DOHH2 (cell line): ENCODE measurements at regions not wholly inside any gene's neighbourhood (a gene's known extent, or its start where the extent isn't known, plus 50 kb on each side); places are given as distances from the start of the nearest gene placed in this dataset.

Experiments used
- H3F3A ChIP-seq: fragments of 200-600 bp; sonication (generic), shearing (Covaris generic); 2 replicates; pipeline ENCODE4 v1.6.0; 2016; ENCODE audit warnings: antibody characterized with exemption, mild to moderate bottlenecking; ENCODE audit not compliant: control insufficient read depth, insufficient read depth
- H3K27ac ChIP-seq: fragments of 200-600 bp; sonication (generic); 2 replicates; pipeline ENCODE4 v1.5.1; 2014; ENCODE audit warnings: low read depth, mild to moderate bottlenecking, low read length, moderate library complexity
- H3K27me3 ChIP-seq: fragments of 200-600 bp; sonication (generic); 2 replicates; pipeline ENCODE4 v1.6.1; 2014; ENCODE audit warnings: mild to moderate bottlenecking, low read length, mixed read lengths; ENCODE audit not compliant: control insufficient read depth
- H3K36me3 ChIP-seq: fragments of 200-600 bp; sonication (generic); 2 replicates; pipeline ENCODE4 v1.6.1; 2014; ENCODE audit warnings: mild to moderate bottlenecking, low read length, moderate library complexity, mixed read lengths; ENCODE audit not compliant: control insufficient read depth
- H3K4me1 ChIP-seq: fragments of 200-600 bp; sonication (generic); 2 replicates; pipeline ENCODE4 v1.6.1; 2014; ENCODE audit warnings: mild to moderate bottlenecking, low read length, mixed read lengths; ENCODE audit not compliant: control insufficient read depth
- H3K4me2 ChIP-seq: fragments of 200-600 bp; sonication (generic); 2 replicates; pipeline ENCODE4 v1.6.0; 2014; ENCODE audit warnings: mild to moderate bottlenecking, low read length, moderate library complexity
- H3K4me3 ChIP-seq: fragments of 200-600 bp; sonication (generic); 2 replicates; pipeline ENCODE4 v1.5.1; 2014; ENCODE audit warnings: mild to moderate bottlenecking, low read length, mixed read lengths
- H3K79me2 ChIP-seq: fragments of 200-600 bp; sonication (generic); 2 replicates; pipeline ENCODE4 v1.6.1; 2014; ENCODE audit warnings: mild to moderate bottlenecking, low read length, mixed read lengths; ENCODE audit not compliant: control insufficient read depth
- H3K9me2 ChIP-seq: fragments of 200-600 bp; sonication (generic); replicated peaks from 2 replicates; pipeline ENCODE4 v1.6.1; 2014; ENCODE audit warnings: mild to moderate bottlenecking, low read length, mixed read lengths; ENCODE audit not compliant: control insufficient read depth
- H3K9me3 ChIP-seq: fragments of 200-600 bp; sonication (generic); 2 replicates; pipeline ENCODE4 v1.6.1; 2014; ENCODE audit warnings: antibody characterized with exemption, low read length, mixed read lengths; ENCODE audit not compliant: control insufficient read depth, insufficient read depth
- H4K20me1 ChIP-seq: fragments of 200-600 bp; sonication (generic); 2 replicates; pipeline ENCODE4 v1.6.0; 2014; ENCODE audit warnings: low read depth, mild to moderate bottlenecking, antibody characterized with exemption, low read length, moderate library complexity; ENCODE audit not compliant: control insufficient read depth, insufficient read depth
- CTCF ChIP-seq: fragments of 200-600 bp; sonication (generic); IDR thresholded peaks from one replicate; pipeline ENCODE4 v1.5.1; 2014; ENCODE audit warnings: antibody characterized with exemption, mild to moderate bottlenecking, low read depth, low read length; ENCODE audit not compliant: poor library complexity, severe bottlenecking
- EZH2phosphoT487 ChIP-seq: fragments of 200-600 bp; sonication (generic); IDR thresholded peaks from 2 replicates; pipeline ENCODE4 v1.6.1; 2017; ENCODE audit warnings: borderline replicate concordance, mild to moderate bottlenecking, antibody characterized with exemption, low read length, moderate library complexity, mixed read lengths

DNA sequence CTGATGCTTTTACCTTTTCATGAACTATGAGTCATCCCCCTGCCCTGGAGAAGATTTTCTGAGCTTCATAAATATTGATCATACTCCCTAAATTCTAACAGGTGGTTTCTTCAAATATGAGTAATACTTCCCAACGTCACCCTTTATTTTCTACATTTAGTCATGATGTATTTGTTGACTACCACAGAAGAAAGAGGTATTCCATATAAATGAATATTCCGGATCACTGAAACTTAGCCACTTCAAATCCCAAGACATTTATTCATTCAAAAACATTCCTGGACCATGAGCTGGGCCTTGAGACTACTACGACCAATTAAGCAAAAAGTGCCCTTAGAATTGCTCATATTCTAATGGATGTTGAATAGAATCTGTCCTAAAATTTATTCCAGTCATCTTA, 395.8 kb upstream of the NPVF start:
- TF ChIP-seq EZH2phosphoT487 (no peak), CTCF (no peak)

DNA sequence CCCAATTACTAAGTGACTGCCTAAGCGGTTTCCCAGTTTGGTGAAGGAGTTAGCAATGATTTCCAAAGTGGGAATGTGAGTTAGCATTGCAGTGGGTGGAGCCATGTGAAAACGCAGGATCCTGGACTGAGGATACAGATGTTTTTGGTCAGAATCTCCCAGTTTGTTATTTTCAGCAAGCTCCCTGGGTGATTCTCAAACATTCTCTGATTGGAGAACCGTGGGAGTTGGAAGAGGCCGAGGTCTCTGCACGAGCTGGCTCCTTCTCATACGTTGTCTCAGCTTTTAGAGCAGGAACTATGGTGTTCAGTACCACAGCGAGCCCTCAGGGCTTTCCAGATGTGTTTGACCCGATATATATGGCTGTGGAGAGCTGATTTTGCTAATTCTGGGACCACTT, 396.5 kb upstream of the NPVF start:
- H3K9me3 ChIP-seq, result no peaks in the 10 kb centered on the region
- no peaks in the 10 kb centered on the region for H3K9me2 ChIP-seq
- peak overlapping the region; percentile 38 for H3K4me2 ChIP-seq
- no peaks in the 10 kb centered on the region for H3K36me3 ChIP-seq
- no peaks in the 10 kb centered on the region for H4K20me1 ChIP-seq
- H3K79me2 ChIP-seq, result no peaks in the 10 kb centered on the region
- peaks cover 22% of the 10 kb centered on the region for H3K4me1 ChIP-seq
- H3K27ac ChIP-seq, result no peak overlapping the region
- H3F3A ChIP-seq, result no peaks in the 10 kb centered on the region
- H3K4me3 ChIP-seq, result 0 out of 2 replicates have a peak overlapping the region, but pooled peaks have one; percentile 14
- TF ChIP-seq CTCF (no peak), EZH2phosphoT487 (no peak)
- H3K27me3 ChIP-seq, result no peaks in the 10 kb centered on the region

More for the DNA sequence above, 395.8 kb upstream of the NPVF start:
- Histone ChIP-seq H4K20me1 (no peaks in the 10 kb centered on the region), H3K4me2 (no peak overlapping the region), H3K9me2 (no peaks in the 10 kb centered on the region), H3K4me1 (peaks cover 28% of the 10 kb centered on the region), H3K79me2 (no peaks in the 10 kb centered on the region), H3K36me3 (no peaks in the 10 kb centered on the region), H3K27me3 (no peaks in the 10 kb centered on the region), H3K9me3 (no peaks in the 10 kb centered on the region), H3K27ac (no peak overlapping the region), H3K4me3 (no peak overlapping the region), H3F3A (no peaks in the 10 kb centered on the region)

DNA sequence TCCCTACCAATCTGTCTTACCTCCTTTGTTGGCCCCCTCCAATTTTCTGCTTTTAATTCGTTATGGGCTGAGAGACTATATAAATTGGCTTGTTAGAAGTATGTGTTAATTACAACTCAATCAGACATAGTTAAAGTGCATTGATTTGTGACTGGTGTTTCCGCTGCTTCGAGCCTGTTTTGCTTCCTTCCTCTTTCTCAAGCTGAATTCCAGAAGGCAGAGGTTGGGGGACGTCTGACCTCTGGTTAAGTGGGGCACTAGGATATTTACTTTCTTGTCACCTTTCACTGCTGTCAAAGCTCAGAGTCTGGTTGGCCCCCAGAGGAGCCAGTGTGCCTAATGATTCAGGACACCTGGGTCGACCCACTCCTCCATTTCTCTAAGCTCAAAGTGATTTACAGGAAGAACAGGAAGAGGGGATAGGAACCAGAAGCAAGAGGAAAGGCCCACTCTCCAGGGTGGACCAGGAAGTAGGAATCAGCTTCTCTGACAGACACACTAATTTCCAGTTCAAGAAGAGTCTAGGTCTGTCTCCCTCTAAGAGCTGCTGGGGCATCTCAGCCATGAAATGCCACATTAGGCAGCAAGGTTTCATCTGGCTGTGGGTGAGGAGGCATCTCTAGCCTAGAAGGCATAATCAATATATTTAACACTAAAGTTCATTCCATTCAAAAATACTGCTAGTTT, 397.2 kb upstream of the NPVF start:
- Histone ChIP-seq H3K79me2 (no peaks in the 10 kb centered on the region), H3K4me1 (peaks cover 16% of the 10 kb centered on the region)
- TF ChIP-seq EZH2phosphoT487, result no peak
- no peak for TF ChIP-seq CTCF

More for the DNA sequence above, 397.2 kb upstream of the NPVF start:
- H3K27me3 ChIP-seq, result no peaks in the 10 kb centered on the region
- H3K9me2 ChIP-seq, result no peaks in the 10 kb centered on the region
- H3K36me3 ChIP-seq, result no peaks in the 10 kb centered on the region
- no peaks in the 10 kb centered on the region for H3F3A ChIP-seq
- peak overlapping the region; percentile 14; the same call in 1 of the 2 replicates for H3K4me3 ChIP-seq
- H3K9me3 ChIP-seq, result no peaks in the 10 kb centered on the region
- H4K20me1 ChIP-seq, result no peaks in the 10 kb centered on the region
- H3K4me2 ChIP-seq, result peak overlapping the region; percentile 38
- H3K27ac ChIP-seq, result no peak overlapping the region
